ENCODE measurements at regions not wholly inside any gene's neighbourhood (a gene's known extent, or its start where the extent isn't known, plus 50 kb on each side); places are given as distances from the start of the nearest gene placed in this dataset.

GRCh38 chr15:70539409-70539808, 223.9 kb downstream of the UACA start:
- no peak for DNase-seq (ENCODE audit: extremely low read depth, low read depth)
- TF ChIP-seq, protein P1, sequence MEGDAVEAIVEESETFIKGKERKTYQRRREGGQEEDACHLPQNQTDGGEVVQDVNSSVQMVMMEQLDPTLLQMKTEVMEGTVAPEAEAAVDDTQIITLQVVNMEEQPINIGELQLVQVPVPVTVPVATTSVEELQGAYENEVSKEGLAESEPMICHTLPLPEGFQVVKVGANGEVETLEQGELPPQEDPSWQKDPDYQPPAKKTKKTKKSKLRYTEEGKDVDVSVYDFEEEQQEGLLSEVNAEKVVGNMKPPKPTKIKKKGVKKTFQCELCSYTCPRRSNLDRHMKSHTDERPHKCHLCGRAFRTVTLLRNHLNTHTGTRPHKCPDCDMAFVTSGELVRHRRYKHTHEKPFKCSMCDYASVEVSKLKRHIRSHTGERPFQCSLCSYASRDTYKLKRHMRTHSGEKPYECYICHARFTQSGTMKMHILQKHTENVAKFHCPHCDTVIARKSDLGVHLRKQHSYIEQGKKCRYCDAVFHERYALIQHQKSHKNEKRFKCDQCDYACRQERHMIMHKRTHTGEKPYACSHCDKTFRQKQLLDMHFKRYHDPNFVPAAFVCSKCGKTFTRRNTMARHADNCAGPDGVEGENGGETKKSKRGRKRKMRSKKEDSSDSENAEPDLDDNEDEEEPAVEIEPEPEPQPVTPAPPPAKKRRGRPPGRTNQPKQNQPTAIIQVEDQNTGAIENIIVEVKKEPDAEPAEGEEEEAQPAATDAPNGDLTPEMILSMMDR (IDR thresholded peaks at IDR 0.05; ENCODE audit: low read depth, low read length, missing control alignments) = no peak
- no peak overlapping the region for H3K4me3 ChIP-seq (replicated peaks; ENCODE audit: low read depth, low read length)

DNA sequence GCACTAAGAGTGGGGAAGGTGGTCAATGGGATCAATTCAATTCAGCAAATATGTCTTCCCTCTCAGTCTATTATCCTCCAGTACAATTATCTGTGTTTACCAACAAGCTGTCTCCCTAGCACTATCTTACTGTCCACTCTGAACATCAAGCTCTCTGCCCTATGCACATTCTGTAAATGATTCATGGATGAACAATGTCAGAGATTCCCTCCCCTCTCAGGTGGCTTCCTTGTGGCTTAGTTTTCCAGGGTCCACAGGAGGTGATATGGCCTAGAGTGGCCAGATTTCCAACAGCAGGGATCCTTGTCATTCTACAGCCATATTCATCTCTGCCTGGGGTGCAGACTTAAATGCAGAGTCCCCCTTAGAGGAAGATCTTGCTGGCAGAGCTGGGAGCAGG, 225.1 kb downstream of the UACA start:
- TF ChIP-seq, protein P1 (IDR thresholded peaks at IDR 0.05; ENCODE audit: low read depth, low read length, missing control alignments) = no peak
- H3K4me3 ChIP-seq (replicated peaks; ENCODE audit: low read depth, low read length) = no peak overlapping the region
- no peak for DNase-seq (ENCODE audit: extremely low read depth, low read depth)

DNA sequence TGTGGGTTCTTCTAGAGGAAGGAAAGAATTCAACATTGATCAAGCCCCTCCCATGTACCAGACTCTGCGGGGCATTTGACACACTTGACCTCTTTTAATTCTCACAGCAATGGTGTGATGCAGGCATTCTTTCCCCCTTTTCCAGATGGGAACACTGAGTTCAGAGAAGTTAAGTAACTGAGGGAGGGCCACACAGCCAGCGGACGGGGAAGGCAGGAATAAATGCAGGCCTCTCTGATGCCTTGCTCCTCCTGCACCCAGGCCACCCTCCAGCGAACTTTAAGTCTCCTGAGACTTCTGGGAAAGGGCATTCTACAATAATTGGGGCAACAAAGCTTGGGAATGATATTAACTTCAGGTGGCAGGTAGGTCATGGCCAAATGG, 227.4 kb downstream of the UACA start:
- no peak overlapping the region for H3K4me3 ChIP-seq (replicated peaks; ENCODE audit: low read depth, low read length)
- DNase-seq (ENCODE audit: extremely low read depth, low read depth) = no peak
- TF ChIP-seq, protein P1 (IDR thresholded peaks at IDR 0.05; ENCODE audit: low read depth, low read length, missing control alignments) = no peak

GRCh38 chr15:70535071-70535954, 228.0 kb downstream of the UACA start:
- no peak for DNase-seq (ENCODE audit: extremely low read depth, low read depth)
- TF ChIP-seq, protein P1 (IDR thresholded peaks at IDR 0.05; ENCODE audit: low read depth, low read length, missing control alignments) = no peak
- no peak overlapping the region for H3K4me3 ChIP-seq (replicated peaks; ENCODE audit: low read depth, low read length)

DNA sequence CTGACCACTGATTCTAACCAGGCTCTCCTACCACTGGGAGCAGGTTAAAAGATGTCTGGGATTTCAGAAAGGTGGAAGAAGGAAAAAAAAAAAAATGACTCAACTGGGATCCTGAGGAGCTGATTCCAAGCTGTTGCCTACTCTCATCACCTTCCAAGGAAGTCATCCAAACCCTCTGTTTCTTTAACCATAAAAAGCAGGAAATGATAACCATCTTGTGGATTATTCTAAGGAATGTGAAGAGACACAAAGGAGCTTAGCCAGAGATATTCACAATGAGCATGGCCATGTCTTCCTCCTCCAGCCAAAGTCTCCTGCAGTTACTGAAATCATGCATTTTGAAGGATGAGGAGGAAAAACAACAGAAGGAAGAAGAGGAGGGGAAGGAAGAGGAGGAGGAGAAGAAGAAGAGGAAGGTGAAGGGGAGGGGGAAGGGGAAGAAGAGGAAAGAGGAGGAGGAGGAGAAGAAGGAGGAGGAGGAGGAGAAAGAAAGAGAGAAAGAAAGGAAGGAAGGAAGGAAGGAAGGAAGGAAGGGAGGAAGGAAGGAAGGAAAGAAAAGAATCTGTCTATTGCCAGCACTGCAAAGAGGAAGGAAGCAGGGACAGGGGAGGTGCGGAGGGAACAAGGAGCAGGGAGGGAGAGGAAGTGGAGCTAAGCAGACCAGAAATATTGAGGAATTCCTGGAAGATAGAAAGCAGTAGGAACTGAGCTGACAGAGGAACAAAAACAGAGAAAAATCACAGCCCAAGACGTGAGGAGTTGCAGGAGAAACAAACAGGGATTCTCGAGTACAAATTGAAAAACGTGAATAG, 229.2 kb downstream of the UACA start:
- no peak overlapping the region for H3K4me3 ChIP-seq (replicated peaks; ENCODE audit: low read depth, low read length)
- TF ChIP-seq, protein P1 (IDR thresholded peaks at IDR 0.05; ENCODE audit: low read depth, low read length, missing control alignments) = no peak
- peak; percentile 20 for DNase-seq (ENCODE audit: extremely low read depth, low read depth)

- TF ChIP-seq, protein P1 (IDR thresholded peaks at IDR 0.05; ENCODE audit: low read depth, low read length, missing control alignments) = no peak
- DNase-seq (ENCODE audit: extremely low read depth, low read depth) = no peak
- H3K4me3 ChIP-seq (replicated peaks; ENCODE audit: low read depth, low read length) = no peak overlapping the region
These were observed 230.7 kb downstream of the UACA start for GRCh38 chr15:70532531-70533186.
